ENCODE measurements at regions not wholly inside any gene's neighbourhood (a gene's known extent, or its start where the extent isn't known, plus 50 kb on each side); places are given as distances from the start of the nearest gene placed in this dataset.

GRCh38 chr6:25036461-25036860 lies 100.7 kb upstream of the RIPOR2 start (continued):
- TF ChIP-seq POU6F1 (CRISPR knock-in tag; IDR thresholded peaks at IDR 0.05; ENCODE audit: borderline replicate concordance, low read depth) (no peak), CREB5 (CRISPR knock-in tag; IDR thresholded peaks at IDR 0.05; ENCODE audit: low read depth) (no peak), CSDC2 (CRISPR knock-in tag; IDR thresholded peaks at IDR 0.05) (no peak), ZNF8 (CRISPR knock-in tag; IDR thresholded peaks at IDR 0.05) (no peak), ZC3H10 (CRISPR knock-in tag; IDR thresholded peaks at IDR 0.05) (no peak), RARB (CRISPR knock-in tag; IDR thresholded peaks at IDR 0.05) (no peak), ESRRG (CRISPR knock-in tag; IDR thresholded peaks at IDR 0.05) (no peak)

- TF ChIP-seq SNAI2 (CRISPR knock-in tag; IDR thresholded peaks at IDR 0.05), result no peak
- no peak for TF ChIP-seq POU6F1 (CRISPR knock-in tag; IDR thresholded peaks at IDR 0.05; ENCODE audit: borderline replicate concordance, low read depth)
- TF ChIP-seq BACH2 (CRISPR knock-in tag; IDR thresholded peaks at IDR 0.05; ENCODE audit: borderline replicate concordance), result no peak
- TF ChIP-seq ARNTL (CRISPR knock-in tag; IDR thresholded peaks at IDR 0.05; ENCODE audit: borderline replicate concordance, low read depth), result no peak
- TF ChIP-seq ZNF8 (CRISPR knock-in tag; IDR thresholded peaks at IDR 0.05), result no peak
- TF ChIP-seq PATZ1 (CRISPR knock-in tag; IDR thresholded peaks at IDR 0.05; ENCODE audit: borderline replicate concordance), result no peak
- ATAC-seq, result no peak
These were observed 102.5 kb upstream of the RIPOR2 start for GRCh38 chr6:25038300-25038699.

GRCh38 chr6:25038999-25039398 lies 103.2 kb upstream of the RIPOR2 start:
- TF ChIP-seq ZC3H10 (CRISPR knock-in tag; IDR thresholded peaks at IDR 0.05) (no peak), OSR1 (CRISPR knock-in tag; IDR thresholded peaks at IDR 0.05) (no peak), ISL1 (CRISPR knock-in tag; IDR thresholded peaks at IDR 0.05) (no peak), CSDC2 (CRISPR knock-in tag; IDR thresholded peaks at IDR 0.05) (no peak), TOX (CRISPR knock-in tag; IDR thresholded peaks at IDR 0.05; ENCODE audit: borderline replicate concordance) (no peak), CREB5 (CRISPR knock-in tag; IDR thresholded peaks at IDR 0.05; ENCODE audit: low read depth) (no peak)
- ATAC-seq, result no peak

- TF ChIP-seq ZFP3 (CRISPR knock-in tag; IDR thresholded peaks at IDR 0.05), result no peak
- no peak for TF ChIP-seq ZFP30 (CRISPR knock-in tag; IDR thresholded peaks at IDR 0.05)
- TF ChIP-seq GLIS3 (CRISPR knock-in tag; IDR thresholded peaks at IDR 0.05), result no peak
- no peak for TF ChIP-seq PATZ1 (CRISPR knock-in tag; IDR thresholded peaks at IDR 0.05; ENCODE audit: borderline replicate concordance)
- no peak for TF ChIP-seq PPARA (CRISPR knock-in tag; IDR thresholded peaks at IDR 0.05; ENCODE audit: borderline replicate concordance)
- TF ChIP-seq OSR1 (CRISPR knock-in tag; IDR thresholded peaks at IDR 0.05), result no peak
- TF ChIP-seq CSDC2 (CRISPR knock-in tag; IDR thresholded peaks at IDR 0.05), result no peak
- TF ChIP-seq ZNF565 (CRISPR knock-in tag; conservative IDR thresholded peaks at IDR 0.05; ENCODE audit: low read depth), result no peak
- TF ChIP-seq ZNF8 (CRISPR knock-in tag; IDR thresholded peaks at IDR 0.05), result no peak
- TF ChIP-seq ISL1 (CRISPR knock-in tag; IDR thresholded peaks at IDR 0.05), result no peak
- no peak for TF ChIP-seq RARB (CRISPR knock-in tag; IDR thresholded peaks at IDR 0.05)
- TF ChIP-seq ESRRG (CRISPR knock-in tag; IDR thresholded peaks at IDR 0.05), result no peak
- no peak for TF ChIP-seq CREB5 (CRISPR knock-in tag; IDR thresholded peaks at IDR 0.05; ENCODE audit: low read depth)
- ATAC-seq, result peak; percentile 57
These were observed 105.8 kb upstream of the RIPOR2 start for GRCh38 chr6:25041485-25042035.

Measured in SK-N-SH treated with all-trans-retinoic acid at 6 μM for 48 hours (cell line).